Esophagus muscularis mucosa (tissue), 4 donors: ENCODE measurements at regions not wholly inside any gene's neighbourhood (a gene's known extent, or its start where the extent isn't known, plus 50 kb on each side); places are given as distances from the start of the nearest gene placed in this dataset.

Source experiments
- CTCF ChIP-seq, 3 experiments: fragments of 200-600 bp in 2 of 3; fragments of 450-650 bp in 1 of 3; sonication (generic) in 2 of 3; IDR thresholded peaks; one replicate each; pipeline ENCODE4 v1.5.1; 2017 to 2019; ENCODE audit warnings: antibody characterized with exemption in 3 of 3, mild to moderate bottlenecking in 2 of 3, moderate library complexity in 1 of 3
- EP300 ChIP-seq: sonication (generic); formaldehyde crosslinking; IDR thresholded peaks from one replicate; pipeline ENCODE4 v1.6.1; 2017; ENCODE audit warnings: antibody characterized with exemption
- POLR2A ChIP-seq: fragments of 450-650 bp; IDR thresholded peaks from one replicate; pipeline ENCODE4 v1.6.1; 2017; ENCODE audit warnings: antibody characterized with exemption, moderate library complexity, mild to moderate bottlenecking, low read depth

GRCh38 chr18:77373730-77374445 lies 124.2 kb downstream of the GALR1 start:
- TF ChIP-seq POLR2A: no peak
- TF ChIP-seq CTCF (IDR thresholded peaks at IDR 0.05): no peak
- no peak for TF ChIP-seq EP300
